ENCODE measurements at regions not wholly inside any gene's neighbourhood (a gene's known extent, or its start where the extent isn't known, plus 50 kb on each side); places are given as distances from the start of the nearest gene placed in this dataset.

DNA sequence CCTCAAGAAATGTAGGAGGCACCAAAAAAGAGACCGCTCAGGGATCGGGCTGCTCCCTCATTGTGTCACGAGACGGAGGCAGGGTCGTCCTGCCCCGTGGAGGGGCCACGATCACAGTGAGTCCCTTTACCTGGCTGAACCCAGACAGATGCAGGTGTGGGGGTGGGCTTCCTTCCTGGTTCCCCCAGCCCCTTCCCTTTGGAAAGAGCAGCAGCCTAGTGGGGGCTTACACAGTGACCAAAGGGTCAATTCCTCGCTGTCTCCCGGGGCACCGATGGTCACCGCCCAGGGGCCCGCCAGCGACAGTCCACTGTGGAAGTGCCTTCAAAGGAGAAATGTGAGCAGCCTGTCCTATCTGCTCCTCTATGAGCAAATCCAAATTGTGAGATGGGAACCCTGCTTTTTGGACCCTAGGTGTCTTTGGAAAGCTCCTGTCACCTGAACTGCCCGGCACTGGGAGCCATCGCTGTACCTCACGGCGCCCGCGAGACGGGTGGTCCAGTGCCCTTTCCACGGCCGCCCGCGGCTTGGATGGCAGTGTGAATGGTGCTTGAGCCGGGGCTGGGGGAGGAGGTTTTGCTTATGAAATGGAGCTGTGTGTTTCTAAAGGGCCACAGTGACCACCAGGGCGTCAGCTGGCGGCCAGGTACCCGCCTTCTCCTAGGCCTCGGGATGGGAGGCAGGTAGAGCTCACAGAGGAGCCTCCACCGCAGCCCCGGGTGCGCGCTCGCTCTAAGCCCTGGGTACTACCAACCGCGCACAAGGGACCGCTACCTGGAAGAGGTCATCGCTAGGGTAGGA lies 155.7 kb downstream of the KLF13 start:
- intact Hi-C loops (cut with micrococcal nuclease), result no loop called here
- POLR2A ChIA-PET, result no interaction called here
- H3K79me2 ChIP-seq (ENCODE audit: control insufficient read depth, insufficient read depth, low read length), result no peaks in the 10 kb centered on the region
- no peaks in the 10 kb centered on the region for H3K36me3 ChIP-seq (ENCODE audit: control insufficient read depth in 2 of 2, extremely low read depth in 1 of 2, insufficient read depth in 2 of 2, low read length in 2 of 2)
- H3K9me3 ChIP-seq (replicated peaks; ENCODE audit: control insufficient read depth, insufficient read depth, low read length), result no peaks in the 10 kb centered on the region
- H3K9ac ChIP-seq (replicated peaks; ENCODE audit: extremely low read depth, insufficient read depth, low read length), result no peak overlapping the region
- no peak overlapping the region for H3K27ac ChIP-seq (ENCODE audit: insufficient read depth, low read depth, low read length)
- CTCF ChIA-PET, result interaction anchor here (0.8 to 1.9 kb wide), 5 partner anchors 8 to 282 kb away, joined by 3 to 7 read pairs (median 5); no protein-coding TSS in a partner anchor
- FAIRE-seq (no peak), DNase-seq (ENCODE audit: low read depth, low spot score) (no peak)
- H3K4me3 ChIP-seq (replicated peaks in 1 of 3; ENCODE audit: insufficient read depth in 1 of 3, low read depth in 1 of 3, low read length in 3 of 3), result no peak overlapping the region
- no peaks in the 10 kb centered on the region for H4K20me1 ChIP-seq (replicated peaks; ENCODE audit: control insufficient read depth, extremely low read depth, insufficient read depth, low read length)
- H2AFZ ChIP-seq (ENCODE audit: low read depth, low read length), result no peak overlapping the region
- dilution Hi-C loops (cut with MboI; ENCODE audit: extremely low pct_ligation_motif_present, low sequenced_read_pairs), result loop anchor here (25.0 kb wide), 1 partner anchor 270 kb away; no protein-coding TSS in a partner anchor
- no peak overlapping the region for H3K4me2 ChIP-seq (ENCODE audit: insufficient read depth, low read length)
- no TSS peak for BruUV-seq (replicated peaks)
- no peaks in the 10 kb centered on the region for H3K9me1 ChIP-seq (replicated peaks; ENCODE audit: control insufficient read depth, extremely low read depth, insufficient read depth, low read length)
- TF ChIP-seq FOS (IDR thresholded peaks at IDR 0.05; ENCODE audit: borderline replicate concordance, insufficient read depth, low read length) (no peak), POLR2A (IDR thresholded peaks at IDR 0.05; ENCODE audit: low read depth, low read length) (no peak), MYC (IDR thresholded peaks at IDR 0.05; ENCODE audit: low read depth, low read length) (no peak), GATA2 (IDR thresholded peaks at IDR 0.05; ENCODE audit: insufficient read depth, insufficient read length, low read depth, low read length) (no peak), EZH2 (IDR thresholded peaks at IDR 0.05; ENCODE audit: borderline replicate concordance, low read depth, low read length, severe bottlenecking) (no peak), POLR2AphosphoS5 (IDR thresholded peaks at IDR 0.05; ENCODE audit: insufficient read depth, low read depth, low read length) (no peak), JUN (IDR thresholded peaks at IDR 0.05; ENCODE audit: borderline replicate concordance, insufficient read depth, insufficient read length, low read depth) (no peak)
- TF ChIP-seq, protein P1, sequence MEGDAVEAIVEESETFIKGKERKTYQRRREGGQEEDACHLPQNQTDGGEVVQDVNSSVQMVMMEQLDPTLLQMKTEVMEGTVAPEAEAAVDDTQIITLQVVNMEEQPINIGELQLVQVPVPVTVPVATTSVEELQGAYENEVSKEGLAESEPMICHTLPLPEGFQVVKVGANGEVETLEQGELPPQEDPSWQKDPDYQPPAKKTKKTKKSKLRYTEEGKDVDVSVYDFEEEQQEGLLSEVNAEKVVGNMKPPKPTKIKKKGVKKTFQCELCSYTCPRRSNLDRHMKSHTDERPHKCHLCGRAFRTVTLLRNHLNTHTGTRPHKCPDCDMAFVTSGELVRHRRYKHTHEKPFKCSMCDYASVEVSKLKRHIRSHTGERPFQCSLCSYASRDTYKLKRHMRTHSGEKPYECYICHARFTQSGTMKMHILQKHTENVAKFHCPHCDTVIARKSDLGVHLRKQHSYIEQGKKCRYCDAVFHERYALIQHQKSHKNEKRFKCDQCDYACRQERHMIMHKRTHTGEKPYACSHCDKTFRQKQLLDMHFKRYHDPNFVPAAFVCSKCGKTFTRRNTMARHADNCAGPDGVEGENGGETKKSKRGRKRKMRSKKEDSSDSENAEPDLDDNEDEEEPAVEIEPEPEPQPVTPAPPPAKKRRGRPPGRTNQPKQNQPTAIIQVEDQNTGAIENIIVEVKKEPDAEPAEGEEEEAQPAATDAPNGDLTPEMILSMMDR (IDR thresholded peaks at IDR 0.05; ENCODE audit: extremely low read depth in 1 of 2, insufficient read depth in 1 of 2, low read depth in 1 of 2, low read length in 2 of 2), result no peak
- TF ChIP-seq, protein P2, sequence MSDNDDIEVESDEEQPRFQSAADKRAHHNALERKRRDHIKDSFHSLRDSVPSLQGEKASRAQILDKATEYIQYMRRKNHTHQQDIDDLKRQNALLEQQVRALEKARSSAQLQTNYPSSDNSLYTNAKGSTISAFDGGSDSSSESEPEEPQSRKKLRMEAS (IDR thresholded peaks at IDR 0.05; ENCODE audit: insufficient read depth, insufficient read length), result no peak
- peaks cover 25 to 37% of the 10 kb centered on the region in 2 experiments for H3K27me3 ChIP-seq (ENCODE audit: control insufficient read depth in 2 of 2, insufficient read depth in 2 of 2, low read length in 2 of 2)
- H3K4me1 ChIP-seq (ENCODE audit: control insufficient read depth, extremely low read depth, insufficient read depth, low read length), result no peaks in the 10 kb centered on the region

All from endothelial cell of umbilical vein (primary cell).